ENCODE measurements at regions not wholly inside any gene's neighbourhood (a gene's known extent, or its start where the extent isn't known, plus 50 kb on each side); places are given as distances from the start of the nearest gene placed in this dataset.

- TF ChIP-seq CTCF (IDR thresholded peaks at IDR 0.05; ENCODE audit: insufficient read depth, low read length) (no peak), GABPA (IDR thresholded peaks at IDR 0.05; ENCODE audit: low read depth) (no peak), POLR2AphosphoS5 (IDR thresholded peaks at IDR 0.05; ENCODE audit: low read depth) (no peak), SPI1 (IDR thresholded peaks at IDR 0.05; ENCODE audit: borderline replicate concordance, low read depth) (no peak), REST (IDR thresholded peaks at IDR 0.05; ENCODE audit: insufficient replicate concordance, low read depth) (no peak)
Observed at GRCh38 chr2:235238537-235238936, 255.3 kb upstream of the AGAP1 start.
